ENCODE measurements at regions not wholly inside any gene's neighbourhood (a gene's known extent, or its start where the extent isn't known, plus 50 kb on each side); places are given as distances from the start of the nearest gene placed in this dataset.
"Not testable (repeated sequence)": the region's sequence is repeated elsewhere in the genome, so short reads cannot be mapped to it uniquely, and the experiment has no call there.

- DNase-seq (ENCODE audit: low read depth): no peak
Measured at GRCh38 chr10:33101392-33101787, 143.4 kb upstream of the ITGB1 start.

- DNase-seq (ENCODE audit: low read depth): no peak
Measured at GRCh38 chr10:33100781-33101391, 142.9 kb upstream of the ITGB1 start.

- DNase-seq (ENCODE audit: low read depth): no peak
Measured at GRCh38 chr10:33099748-33100147, 141.7 kb upstream of the ITGB1 start.

- DNase-seq (ENCODE audit: low read depth): no peak
Measured at GRCh38 chr10:33098951-33099663, 141.1 kb upstream of the ITGB1 start.

- no peak for DNase-seq (ENCODE audit: low read depth)
Measured at GRCh38 chr10:33095867-33096815, 138.1 kb upstream of the ITGB1 start.

- no peak for DNase-seq (ENCODE audit: low read depth)
Measured at GRCh38 chr10:33094263-33095051, 136.4 kb upstream of the ITGB1 start.

- DNase-seq (ENCODE audit: low read depth): no peak
Measured at GRCh38 chr10:33093362-33093761, 135.3 kb upstream of the ITGB1 start.

GRCh38 chr10:33092596-33092995 is 134.6 kb upstream of the ITGB1 start:
- DNase-seq (ENCODE audit: low read depth): no peak

GRCh38 chr10:33091201-33091600 is 133.2 kb upstream of the ITGB1 start:
- no peak for DNase-seq (ENCODE audit: low read depth)

GRCh38 chr10:33088990-33089389 is 131.0 kb upstream of the ITGB1 start:
- DNase-seq (ENCODE audit: low read depth): no peak

GRCh38 chr10:33087922-33088321 is 129.9 kb upstream of the ITGB1 start:
- DNase-seq (ENCODE audit: low read depth): no peak

- no peak for DNase-seq (ENCODE audit: low read depth)
Measured at GRCh38 chr10:33087152-33087551, 129.1 kb upstream of the ITGB1 start.

- no peak for DNase-seq (ENCODE audit: low read depth)
Measured at GRCh38 chr10:33086100-33086499, 128.1 kb upstream of the ITGB1 start.

- DNase-seq (ENCODE audit: low read depth): no peak
Measured at GRCh38 chr10:33085313-33085833, 127.3 kb upstream of the ITGB1 start.

- no peak for DNase-seq (ENCODE audit: low read depth)
Measured at GRCh38 chr10:33084453-33084852, 126.4 kb upstream of the ITGB1 start.

GRCh38 chr10:33082373-33082895 is 124.4 kb upstream of the ITGB1 start:
- DNase-seq (ENCODE audit: low read depth): no peak

- not testable (repeated sequence) for DNase-seq (ENCODE audit: low read depth)
Measured at GRCh38 chr10:33080467-33080866, 122.4 kb upstream of the ITGB1 start.

GRCh38 chr10:33074443-33074842 is 116.4 kb upstream of the ITGB1 start:
- DNase-seq (ENCODE audit: low read depth): no peak

- DNase-seq (ENCODE audit: low read depth): no peak
Measured at GRCh38 chr10:33073641-33074415, 115.8 kb upstream of the ITGB1 start.

GRCh38 chr10:33071857-33072256 is 113.8 kb upstream of the ITGB1 start:
- DNase-seq (ENCODE audit: low read depth): no peak

- DNase-seq (ENCODE audit: low read depth): no peak
Measured at GRCh38 chr10:33070101-33070500, 112.1 kb upstream of the ITGB1 start.

Data from activated gamma-delta T cell treated with anti-CD3 and anti-CD28 coated beads, Interleukin-2, amount 50 U/mL, for 16 hours (primary cell).